WERI-Rb-1 (cell line): ENCODE measurements at regions not wholly inside any gene's neighbourhood (a gene's known extent, or its start where the extent isn't known, plus 50 kb on each side); places are given as distances from the start of the nearest gene placed in this dataset.

Experiments used
- DNase-seq: peaks from one replicate; pipeline ENCODE4 v3.0.0-alpha.2; 2020
- H3K27ac ChIP-seq: fragments of 250-450 bp; sonication (Bioruptor Pico); 2 replicates; pipeline ENCODE4 v1.5.1; 2020; ENCODE audit warnings: mild to moderate bottlenecking, moderate library complexity
- H3K27me3 ChIP-seq: fragments of 250-450 bp; sonication (Bioruptor Pico); 2 replicates; pipeline ENCODE4 v1.5.1; 2021; ENCODE audit warnings: mild to moderate bottlenecking, low read depth, moderate library complexity; ENCODE audit not compliant: insufficient read depth, severe bottlenecking
- H3K36me3 ChIP-seq: fragments of 250-450 bp; sonication (Bioruptor Pico); 2 replicates; pipeline ENCODE4 v1.5.1; 2020; ENCODE audit warnings: mild to moderate bottlenecking, moderate library complexity
- H3K4me3 ChIP-seq: 2 replicates; pipeline ENCODE4 v1.5.1; 2011; ENCODE audit warnings: low read depth, mild to moderate bottlenecking, control low read depth, low read length
- H3K9me3 ChIP-seq: fragments of 250-450 bp; sonication (Bioruptor Pico); 2 replicates; pipeline ENCODE4 v1.5.1; 2021; ENCODE audit warnings: mild to moderate bottlenecking, moderate library complexity; ENCODE audit not compliant: severe bottlenecking
- CTCF ChIP-seq: IDR thresholded peaks from 2 replicates; pipeline ENCODE4 v1.5.1; 2011; ENCODE audit warnings: low read depth, mild to moderate bottlenecking, control low read depth, inconsistent platforms, low read length

DNA sequence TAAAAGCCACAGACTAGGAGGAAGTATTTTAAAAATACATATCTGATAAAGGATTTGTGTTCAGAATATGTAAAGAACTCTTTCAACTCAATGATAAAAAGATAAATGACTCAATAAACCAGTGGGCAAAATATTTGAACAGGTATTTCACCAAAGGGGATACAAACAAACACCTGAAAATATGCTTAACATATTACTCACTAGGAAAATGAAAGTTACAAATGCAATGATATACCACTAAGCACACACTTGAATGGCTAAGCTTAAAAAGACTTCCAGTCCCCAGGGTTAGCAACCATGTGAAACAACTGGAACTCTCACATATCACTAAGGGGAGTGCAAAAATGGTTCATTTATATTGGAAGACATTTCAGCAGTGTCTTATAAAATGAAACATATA lies 131.6 kb downstream of the SLIT2 start:
- Histone ChIP-seq H3K4me3 (no peak overlapping the region), H3K27ac (no peak overlapping the region), H3K9me3 (no peaks in the 10 kb centered on the region), H3K36me3 (no peaks in the 10 kb centered on the region), H3K27me3 (no peaks in the 10 kb centered on the region)
- no peak for TF ChIP-seq CTCF
- no peak for DNase-seq

DNA sequence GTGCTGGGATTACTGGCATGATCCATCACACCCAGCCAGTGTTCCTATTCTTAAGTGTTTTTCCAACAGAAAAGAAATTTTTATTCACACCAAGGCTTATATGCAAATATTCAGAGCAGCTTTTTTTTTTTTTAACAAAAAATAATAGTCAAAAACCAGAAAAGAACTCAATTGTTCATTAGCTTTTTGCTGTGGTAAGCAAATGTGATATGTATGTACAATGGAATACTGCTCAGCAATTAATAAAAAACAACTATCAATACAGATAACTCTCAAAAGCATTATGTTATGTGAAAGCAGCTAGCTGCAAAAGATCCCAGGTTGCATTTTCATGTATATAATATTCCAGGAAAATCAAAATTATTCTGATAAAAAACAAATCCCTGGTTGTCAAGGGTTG lies 132.3 kb downstream of the SLIT2 start:
- Histone ChIP-seq H3K36me3 (no peaks in the 10 kb centered on the region), H3K4me3 (no peak overlapping the region), H3K27ac (no peak overlapping the region), H3K27me3 (no peaks in the 10 kb centered on the region), H3K9me3 (no peaks in the 10 kb centered on the region)
- DNase-seq, result no peak
- no peak for TF ChIP-seq CTCF

GRCh38 chr4:20384456-20384855 lies 132.8 kb downstream of the SLIT2 start:
- Histone ChIP-seq H3K27ac (no peak overlapping the region), H3K9me3 (no peaks in the 10 kb centered on the region), H3K36me3 (no peaks in the 10 kb centered on the region), H3K27me3 (no peaks in the 10 kb centered on the region), H3K4me3 (no peak overlapping the region)
- TF ChIP-seq CTCF, result no peak
- DNase-seq, result no peak

GRCh38 chr4:20386001-20386740 lies 134.5 kb downstream of the SLIT2 start:
- no peaks in the 10 kb centered on the region for H3K27me3 ChIP-seq
- no peak for DNase-seq
- H3K36me3 ChIP-seq, result no peaks in the 10 kb centered on the region
- H3K4me3 ChIP-seq, result no peak overlapping the region
- no peak overlapping the region for H3K27ac ChIP-seq
- H3K9me3 ChIP-seq, result no peaks in the 10 kb centered on the region
- no peak for TF ChIP-seq CTCF

DNA sequence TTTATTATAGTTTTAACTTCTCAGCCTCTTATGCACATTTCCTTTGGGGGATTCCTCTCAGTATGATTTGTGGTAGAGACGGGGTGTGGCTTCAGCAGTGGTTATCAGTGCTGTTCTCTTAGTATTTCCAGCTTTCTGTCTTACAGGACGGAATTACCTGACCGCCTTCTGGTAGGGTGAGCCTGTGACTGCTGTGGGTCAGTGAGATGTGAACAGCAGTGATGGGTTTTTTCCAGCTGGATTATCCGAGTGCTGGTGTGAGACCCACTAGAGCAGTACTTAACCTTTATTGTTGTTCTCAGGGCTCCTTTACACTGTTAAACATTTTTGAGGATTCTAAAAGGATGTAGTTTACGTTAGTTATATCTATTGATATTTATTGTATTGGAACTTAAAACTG lies 135.2 kb downstream of the SLIT2 start:
- H3K27ac ChIP-seq, result no peak overlapping the region
- DNase-seq, result peak; percentile 71
- H3K4me3 ChIP-seq, result no peak overlapping the region
- H3K9me3 ChIP-seq, result no peaks in the 10 kb centered on the region
- no peak for TF ChIP-seq CTCF
- no peaks in the 10 kb centered on the region for H3K27me3 ChIP-seq
- H3K36me3 ChIP-seq, result no peaks in the 10 kb centered on the region

GRCh38 chr4:20391198-20391597 lies 139.5 kb downstream of the SLIT2 start:
- no peak for TF ChIP-seq CTCF
- DNase-seq, result no peak
- no peak overlapping the region for H3K4me3 ChIP-seq
- H3K36me3 ChIP-seq, result no peaks in the 10 kb centered on the region
- no peaks in the 10 kb centered on the region for H3K9me3 ChIP-seq
- H3K27me3 ChIP-seq, result no peaks in the 10 kb centered on the region
- H3K27ac ChIP-seq, result no peak overlapping the region
